WTC11 (cell line): ENCODE measurements at regions not wholly inside any gene's neighbourhood (a gene's known extent, or its start where the extent isn't known, plus 50 kb on each side); places are given as distances from the start of the nearest gene placed in this dataset.

Source experiments
- ATAC-seq: fragments of 200-7000 bp; cut with Tn5 transposase; 2 replicates; pipeline ENCODE4 v1.10.0; 2021; ENCODE audit warnings: mild to moderate bottlenecking, moderate library complexity
- CTCF ChIA-PET: fragments of 300-600 bp; sonication (Branson Sonifier 250); formaldehyde crosslinking; loops from one replicate; lab custom pipeline; 2021; ENCODE audit warnings: antibody characterized with exemption; lab: Charles Lee
- POLR2A ChIA-PET: fragments of 350-600 bp; sonication (Branson Sonifier 250); formaldehyde crosslinking; loops from one replicate; lab custom pipeline; 2021; ENCODE audit warnings: antibody characterized with exemption; lab: Charles Lee
- DNase-seq: peaks from one replicate; pipeline ENCODE4 v3.0.0; 2021; ENCODE audit warnings: low spot score
- H3K27ac Mint-ChIP-seq: 2 replicates; pipeline ENCODE4 v1.8.0; 2021; ENCODE audit warnings: mixed read lengths
- H3K27me3 Mint-ChIP-seq: 2 replicates; pipeline ENCODE4 v1.8.0; 2021; ENCODE audit warnings: low read depth, mild to moderate bottlenecking, moderate library complexity, mixed read lengths
- H3K36me3 Mint-ChIP-seq: 2 replicates; pipeline ENCODE4 v1.8.0; 2021; ENCODE audit warnings: mixed read lengths
- H3K4me1 Mint-ChIP-seq: 2 replicates; pipeline ENCODE4 v1.8.0; 2022; ENCODE audit warnings: mixed read lengths
- H3K4me3 Mint-ChIP-seq: 2 replicates; pipeline ENCODE4 v1.8.0; 2021; ENCODE audit warnings: mild to moderate bottlenecking, moderate library complexity, mixed read lengths
- H3K9me3 Mint-ChIP-seq: 2 replicates; pipeline ENCODE4 v1.8.0; 2021; ENCODE audit warnings: mixed read lengths
- ATF1 ChIP-seq: sonication (generic); formaldehyde crosslinking; IDR thresholded peaks from 2 replicates; pipeline ENCODE4 v1.8.1; 2023; ENCODE audit warnings: mild to moderate bottlenecking, moderate library complexity, missing genetic modification reagents
- FOXJ3 ChIP-seq: sonication (generic); formaldehyde crosslinking; IDR thresholded peaks from 2 replicates; pipeline ENCODE4 v1.9.0; 2021; ENCODE audit warnings: missing genetic modification reagents, mild to moderate bottlenecking, borderline replicate concordance
- GTF2I ChIP-seq: fragments of 250-450 bp; sonication (Bioruptor Pico); conservative IDR thresholded peaks from 2 replicates; pipeline ENCODE4 v1.4.0; 2021; ENCODE audit warnings: mild to moderate bottlenecking
- JAZF1 ChIP-seq: fragments of 250-450 bp; sonication (Bioruptor Pico); IDR thresholded peaks from 2 replicates; pipeline ENCODE4 v1.9.0; 2021; ENCODE audit warnings: moderate library complexity, mild to moderate bottlenecking, inconsistent platforms
- KAT7 ChIP-seq: sonication (generic); formaldehyde crosslinking; IDR thresholded peaks from 2 replicates; pipeline ENCODE4 v1.8.1; 2023; ENCODE audit warnings: missing genetic modification reagents, mild to moderate bottlenecking, borderline replicate concordance
- MXD4 ChIP-seq: fragments of 250-450 bp; sonication (Bioruptor Pico); IDR thresholded peaks from 2 replicates; pipeline ENCODE4 v1.8.0; 2021; ENCODE audit warnings: mild to moderate bottlenecking, moderate library complexity, borderline replicate concordance
- NFATC4 ChIP-seq: fragments of 250-450 bp; sonication (Bioruptor Pico); IDR thresholded peaks from 2 replicates; pipeline ENCODE4 v1.9.0; 2021; ENCODE audit warnings: mild to moderate bottlenecking
- NR1H2 ChIP-seq: sonication (generic); formaldehyde crosslinking; IDR thresholded peaks from 2 replicates; pipeline ENCODE4 v1.9.0; 2021; ENCODE audit warnings: mild to moderate bottlenecking, moderate library complexity, missing genetic modification reagents
- RORB ChIP-seq: fragments of 250-450 bp; sonication (Bioruptor Pico); IDR thresholded peaks from 2 replicates; pipeline ENCODE4 v1.9.0; 2021; ENCODE audit warnings: mild to moderate bottlenecking
- TCF7 ChIP-seq: sonication (generic); formaldehyde crosslinking; IDR thresholded peaks from 2 replicates; pipeline ENCODE4 v1.8.0; 2022; ENCODE audit warnings: mild to moderate bottlenecking, low read depth, missing genetic modification reagents, moderate library complexity
- TP53 ChIP-seq: sonication (generic); formaldehyde crosslinking; IDR thresholded peaks from 2 replicates; pipeline ENCODE4 v1.8.1; 2023; ENCODE audit warnings: mild to moderate bottlenecking, missing genetic modification reagents
- ZNF138 ChIP-seq: sonication (generic); formaldehyde crosslinking; conservative IDR thresholded peaks from 2 replicates; pipeline ENCODE4 v1.8.1; 2022; ENCODE audit warnings: mild to moderate bottlenecking, moderate library complexity, missing genetic modification reagents
- ZNF317 ChIP-seq: sonication (generic); formaldehyde crosslinking; IDR thresholded peaks from 2 replicates; pipeline ENCODE4 v1.8.1; 2023; ENCODE audit warnings: low read depth, mild to moderate bottlenecking, moderate library complexity, missing genetic modification reagents, borderline replicate concordance
- TF ChIP-seq, protein P1 (sequence below): sonication (generic); formaldehyde crosslinking; IDR thresholded peaks from 2 replicates; pipeline ENCODE4 v1.8.0; 2023; ENCODE audit warnings: mild to moderate bottlenecking, missing genetic modification reagents
- TF ChIP-seq, protein P2 (sequence below): sonication (generic); formaldehyde crosslinking; IDR thresholded peaks from 2 replicates; pipeline ENCODE4 v1.8.0; 2023; ENCODE audit warnings: missing genetic modification reagents, mild to moderate bottlenecking, borderline replicate concordance
- TF ChIP-seq, protein P3 (sequence below): sonication (generic); formaldehyde crosslinking; IDR thresholded peaks from 2 replicates; pipeline ENCODE4 v1.8.0; 2022; ENCODE audit warnings: mild to moderate bottlenecking, missing genetic modification reagents
- TF ChIP-seq, protein P4 (sequence below): sonication (generic); formaldehyde crosslinking; IDR thresholded peaks from 2 replicates; pipeline ENCODE4 v1.8.1; 2023; ENCODE audit warnings: mild to moderate bottlenecking, missing genetic modification reagents, moderate library complexity
- TF ChIP-seq, protein P5 (sequence below): sonication (generic); formaldehyde crosslinking; IDR thresholded peaks from 2 replicates; pipeline ENCODE4 v1.8.1; 2022; ENCODE audit warnings: low read depth, mild to moderate bottlenecking, moderate library complexity, missing genetic modification reagents, borderline replicate concordance
- TF ChIP-seq, protein P6 (sequence below): sonication (generic); formaldehyde crosslinking; IDR thresholded peaks from 2 replicates; pipeline ENCODE4 v1.8.1; 2023; ENCODE audit warnings: mild to moderate bottlenecking, missing genetic modification reagents

DNA sequence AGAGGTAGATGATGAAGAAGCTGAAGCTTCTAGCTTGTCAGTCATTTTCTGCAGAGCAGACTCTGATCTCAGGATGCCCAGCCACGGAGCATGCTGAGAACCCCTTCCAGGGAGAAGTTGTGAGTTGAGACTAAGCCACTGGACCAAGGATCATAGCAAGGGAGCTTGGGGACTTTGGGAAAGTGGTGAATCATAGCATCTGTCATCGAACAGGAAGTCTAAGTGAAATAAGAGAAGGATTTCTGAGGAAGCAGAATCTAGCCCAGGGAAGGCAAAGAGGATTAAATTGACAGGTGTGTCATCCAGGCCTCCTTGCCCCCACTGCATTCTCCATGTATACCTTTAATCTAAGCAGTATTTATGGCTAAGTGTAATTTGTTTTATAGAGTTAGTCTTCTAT lies 71.8 kb upstream of the TMEM108 start:
- Mint-ChIP-seq H3K36me3 (no peaks in the 10 kb centered on the region), H3K4me1 (no peaks in the 10 kb centered on the region), H3K4me3 (no peak overlapping the region), H3K9me3 (peaks cover 12% of the 10 kb centered on the region), H3K27ac (no peak overlapping the region), H3K27me3 (no peaks in the 10 kb centered on the region; the same call in 1 of the 2 replicates)
- ChIA-PET CTCF (no interaction called here), POLR2A (no interaction called here)
- no peak for ATAC-seq
- TF ChIP-seq TCF7 (no peak), KAT7 (no peak), ATF1 (no peak), FOXJ3 (CRISPR knock-in tag) (no peak), ZNF138 (CRISPR knock-in tag) (no peak), JAZF1 (CRISPR knock-in tag) (no peak), ZNF317 (CRISPR knock-in tag) (no peak), NR1H2 (CRISPR knock-in tag) (no peak), RORB (CRISPR knock-in tag) (no peak), NFATC4 (CRISPR knock-in tag) (no peak), MXD4 (CRISPR knock-in tag) (no peak), GTF2I (CRISPR knock-in tag) (no peak), TP53 (CRISPR knock-in tag) (no peak)
- TF ChIP-seq, protein P1, sequence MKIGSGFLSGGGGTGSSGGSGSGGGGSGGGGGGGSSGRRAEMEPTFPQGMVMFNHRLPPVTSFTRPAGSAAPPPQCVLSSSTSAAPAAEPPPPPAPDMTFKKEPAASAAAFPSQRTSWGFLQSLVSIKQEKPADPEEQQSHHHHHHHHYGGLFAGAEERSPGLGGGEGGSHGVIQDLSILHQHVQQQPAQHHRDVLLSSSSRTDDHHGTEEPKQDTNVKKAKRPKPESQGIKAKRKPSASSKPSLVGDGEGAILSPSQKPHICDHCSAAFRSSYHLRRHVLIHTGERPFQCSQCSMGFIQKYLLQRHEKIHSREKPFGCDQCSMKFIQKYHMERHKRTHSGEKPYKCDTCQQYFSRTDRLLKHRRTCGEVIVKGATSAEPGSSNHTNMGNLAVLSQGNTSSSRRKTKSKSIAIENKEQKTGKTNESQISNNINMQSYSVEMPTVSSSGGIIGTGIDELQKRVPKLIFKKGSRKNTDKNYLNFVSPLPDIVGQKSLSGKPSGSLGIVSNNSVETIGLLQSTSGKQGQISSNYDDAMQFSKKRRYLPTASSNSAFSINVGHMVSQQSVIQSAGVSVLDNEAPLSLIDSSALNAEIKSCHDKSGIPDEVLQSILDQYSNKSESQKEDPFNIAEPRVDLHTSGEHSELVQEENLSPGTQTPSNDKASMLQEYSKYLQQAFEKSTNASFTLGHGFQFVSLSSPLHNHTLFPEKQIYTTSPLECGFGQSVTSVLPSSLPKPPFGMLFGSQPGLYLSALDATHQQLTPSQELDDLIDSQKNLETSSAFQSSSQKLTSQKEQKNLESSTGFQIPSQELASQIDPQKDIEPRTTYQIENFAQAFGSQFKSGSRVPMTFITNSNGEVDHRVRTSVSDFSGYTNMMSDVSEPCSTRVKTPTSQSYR (CRISPR knock-in tag) = no peak
- TF ChIP-seq, protein P2, sequence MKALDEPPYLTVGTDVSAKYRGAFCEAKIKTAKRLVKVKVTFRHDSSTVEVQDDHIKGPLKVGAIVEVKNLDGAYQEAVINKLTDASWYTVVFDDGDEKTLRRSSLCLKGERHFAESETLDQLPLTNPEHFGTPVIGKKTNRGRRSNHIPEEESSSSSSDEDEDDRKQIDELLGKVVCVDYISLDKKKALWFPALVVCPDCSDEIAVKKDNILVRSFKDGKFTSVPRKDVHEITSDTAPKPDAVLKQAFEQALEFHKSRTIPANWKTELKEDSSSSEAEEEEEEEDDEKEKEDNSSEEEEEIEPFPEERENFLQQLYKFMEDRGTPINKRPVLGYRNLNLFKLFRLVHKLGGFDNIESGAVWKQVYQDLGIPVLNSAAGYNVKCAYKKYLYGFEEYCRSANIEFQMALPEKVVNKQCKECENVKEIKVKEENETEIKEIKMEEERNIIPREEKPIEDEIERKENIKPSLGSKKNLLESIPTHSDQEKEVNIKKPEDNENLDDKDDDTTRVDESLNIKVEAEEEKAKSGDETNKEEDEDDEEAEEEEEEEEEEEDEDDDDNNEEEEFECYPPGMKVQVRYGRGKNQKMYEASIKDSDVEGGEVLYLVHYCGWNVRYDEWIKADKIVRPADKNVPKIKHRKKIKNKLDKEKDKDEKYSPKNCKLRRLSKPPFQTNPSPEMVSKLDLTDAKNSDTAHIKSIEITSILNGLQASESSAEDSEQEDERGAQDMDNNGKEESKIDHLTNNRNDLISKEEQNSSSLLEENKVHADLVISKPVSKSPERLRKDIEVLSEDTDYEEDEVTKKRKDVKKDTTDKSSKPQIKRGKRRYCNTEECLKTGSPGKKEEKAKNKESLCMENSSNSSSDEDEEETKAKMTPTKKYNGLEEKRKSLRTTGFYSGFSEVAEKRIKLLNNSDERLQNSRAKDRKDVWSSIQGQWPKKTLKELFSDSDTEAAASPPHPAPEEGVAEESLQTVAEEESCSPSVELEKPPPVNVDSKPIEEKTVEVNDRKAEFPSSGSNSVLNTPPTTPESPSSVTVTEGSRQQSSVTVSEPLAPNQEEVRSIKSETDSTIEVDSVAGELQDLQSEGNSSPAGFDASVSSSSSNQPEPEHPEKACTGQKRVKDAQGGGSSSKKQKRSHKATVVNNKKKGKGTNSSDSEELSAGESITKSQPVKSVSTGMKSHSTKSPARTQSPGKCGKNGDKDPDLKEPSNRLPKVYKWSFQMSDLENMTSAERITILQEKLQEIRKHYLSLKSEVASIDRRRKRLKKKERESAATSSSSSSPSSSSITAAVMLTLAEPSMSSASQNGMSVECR (CRISPR knock-in tag) = no peak
- TF ChIP-seq, protein P3, sequence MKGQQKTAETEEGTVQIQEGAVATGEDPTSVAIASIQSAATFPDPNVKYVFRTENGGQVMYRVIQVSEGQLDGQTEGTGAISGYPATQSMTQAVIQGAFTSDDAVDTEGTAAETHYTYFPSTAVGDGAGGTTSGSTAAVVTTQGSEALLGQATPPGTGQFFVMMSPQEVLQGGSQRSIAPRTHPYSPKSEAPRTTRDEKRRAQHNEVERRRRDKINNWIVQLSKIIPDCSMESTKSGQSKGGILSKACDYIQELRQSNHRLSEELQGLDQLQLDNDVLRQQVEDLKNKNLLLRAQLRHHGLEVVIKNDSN (CRISPR knock-in tag) = no peak
- TF ChIP-seq, protein P4, sequence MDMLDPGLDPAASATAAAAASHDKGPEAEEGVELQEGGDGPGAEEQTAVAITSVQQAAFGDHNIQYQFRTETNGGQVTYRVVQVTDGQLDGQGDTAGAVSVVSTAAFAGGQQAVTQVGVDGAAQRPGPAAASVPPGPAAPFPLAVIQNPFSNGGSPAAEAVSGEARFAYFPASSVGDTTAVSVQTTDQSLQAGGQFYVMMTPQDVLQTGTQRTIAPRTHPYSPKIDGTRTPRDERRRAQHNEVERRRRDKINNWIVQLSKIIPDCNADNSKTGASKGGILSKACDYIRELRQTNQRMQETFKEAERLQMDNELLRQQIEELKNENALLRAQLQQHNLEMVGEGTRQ (CRISPR knock-in tag) = no peak
- TF ChIP-seq, protein P5, sequence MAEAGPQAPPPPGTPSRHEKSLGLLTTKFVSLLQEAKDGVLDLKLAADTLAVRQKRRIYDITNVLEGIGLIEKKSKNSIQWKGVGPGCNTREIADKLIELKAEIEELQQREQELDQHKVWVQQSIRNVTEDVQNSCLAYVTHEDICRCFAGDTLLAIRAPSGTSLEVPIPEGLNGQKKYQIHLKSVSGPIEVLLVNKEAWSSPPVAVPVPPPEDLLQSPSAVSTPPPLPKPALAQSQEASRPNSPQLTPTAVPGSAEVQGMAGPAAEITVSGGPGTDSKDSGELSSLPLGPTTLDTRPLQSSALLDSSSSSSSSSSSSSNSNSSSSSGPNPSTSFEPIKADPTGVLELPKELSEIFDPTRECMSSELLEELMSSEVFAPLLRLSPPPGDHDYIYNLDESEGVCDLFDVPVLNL = no peak
- TF ChIP-seq, protein P6, sequence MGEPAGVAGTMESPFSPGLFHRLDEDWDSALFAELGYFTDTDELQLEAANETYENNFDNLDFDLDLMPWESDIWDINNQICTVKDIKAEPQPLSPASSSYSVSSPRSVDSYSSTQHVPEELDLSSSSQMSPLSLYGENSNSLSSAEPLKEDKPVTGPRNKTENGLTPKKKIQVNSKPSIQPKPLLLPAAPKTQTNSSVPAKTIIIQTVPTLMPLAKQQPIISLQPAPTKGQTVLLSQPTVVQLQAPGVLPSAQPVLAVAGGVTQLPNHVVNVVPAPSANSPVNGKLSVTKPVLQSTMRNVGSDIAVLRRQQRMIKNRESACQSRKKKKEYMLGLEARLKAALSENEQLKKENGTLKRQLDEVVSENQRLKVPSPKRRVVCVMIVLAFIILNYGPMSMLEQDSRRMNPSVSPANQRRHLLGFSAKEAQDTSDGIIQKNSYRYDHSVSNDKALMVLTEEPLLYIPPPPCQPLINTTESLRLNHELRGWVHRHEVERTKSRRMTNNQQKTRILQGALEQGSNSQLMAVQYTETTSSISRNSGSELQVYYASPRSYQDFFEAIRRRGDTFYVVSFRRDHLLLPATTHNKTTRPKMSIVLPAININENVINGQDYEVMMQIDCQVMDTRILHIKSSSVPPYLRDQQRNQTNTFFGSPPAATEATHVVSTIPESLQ (CRISPR knock-in tag) = no peak
- DNase-seq = no peak
